ENCODE measurements at regions not wholly inside any gene's neighbourhood (a gene's known extent, or its start where the extent isn't known, plus 50 kb on each side); places are given as distances from the start of the nearest gene placed in this dataset.
A peak's percentile ranks its signal among the peaks of the same experiment; 100 is the strongest.

DNA sequence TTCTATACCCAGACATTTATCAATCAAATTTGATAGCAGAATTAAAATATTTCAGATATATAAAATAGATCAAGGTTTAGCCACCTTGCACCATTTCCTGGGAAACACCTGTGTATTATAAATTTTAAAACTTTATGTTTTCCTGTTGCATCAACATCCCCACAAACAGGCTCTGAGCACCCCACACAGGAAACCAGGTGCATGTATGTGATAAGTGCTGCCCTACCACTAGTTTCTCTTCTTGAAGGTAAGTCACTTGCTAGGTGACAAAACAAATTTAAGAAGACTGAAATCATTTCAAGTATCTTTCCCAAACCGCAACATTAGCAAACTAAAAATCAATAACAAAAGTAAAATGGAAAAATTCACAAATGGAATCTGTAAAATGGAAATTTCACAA, 496.1 kb upstream of the CCDC54 start (continued):
- TF ChIP-seq, protein P1, sequence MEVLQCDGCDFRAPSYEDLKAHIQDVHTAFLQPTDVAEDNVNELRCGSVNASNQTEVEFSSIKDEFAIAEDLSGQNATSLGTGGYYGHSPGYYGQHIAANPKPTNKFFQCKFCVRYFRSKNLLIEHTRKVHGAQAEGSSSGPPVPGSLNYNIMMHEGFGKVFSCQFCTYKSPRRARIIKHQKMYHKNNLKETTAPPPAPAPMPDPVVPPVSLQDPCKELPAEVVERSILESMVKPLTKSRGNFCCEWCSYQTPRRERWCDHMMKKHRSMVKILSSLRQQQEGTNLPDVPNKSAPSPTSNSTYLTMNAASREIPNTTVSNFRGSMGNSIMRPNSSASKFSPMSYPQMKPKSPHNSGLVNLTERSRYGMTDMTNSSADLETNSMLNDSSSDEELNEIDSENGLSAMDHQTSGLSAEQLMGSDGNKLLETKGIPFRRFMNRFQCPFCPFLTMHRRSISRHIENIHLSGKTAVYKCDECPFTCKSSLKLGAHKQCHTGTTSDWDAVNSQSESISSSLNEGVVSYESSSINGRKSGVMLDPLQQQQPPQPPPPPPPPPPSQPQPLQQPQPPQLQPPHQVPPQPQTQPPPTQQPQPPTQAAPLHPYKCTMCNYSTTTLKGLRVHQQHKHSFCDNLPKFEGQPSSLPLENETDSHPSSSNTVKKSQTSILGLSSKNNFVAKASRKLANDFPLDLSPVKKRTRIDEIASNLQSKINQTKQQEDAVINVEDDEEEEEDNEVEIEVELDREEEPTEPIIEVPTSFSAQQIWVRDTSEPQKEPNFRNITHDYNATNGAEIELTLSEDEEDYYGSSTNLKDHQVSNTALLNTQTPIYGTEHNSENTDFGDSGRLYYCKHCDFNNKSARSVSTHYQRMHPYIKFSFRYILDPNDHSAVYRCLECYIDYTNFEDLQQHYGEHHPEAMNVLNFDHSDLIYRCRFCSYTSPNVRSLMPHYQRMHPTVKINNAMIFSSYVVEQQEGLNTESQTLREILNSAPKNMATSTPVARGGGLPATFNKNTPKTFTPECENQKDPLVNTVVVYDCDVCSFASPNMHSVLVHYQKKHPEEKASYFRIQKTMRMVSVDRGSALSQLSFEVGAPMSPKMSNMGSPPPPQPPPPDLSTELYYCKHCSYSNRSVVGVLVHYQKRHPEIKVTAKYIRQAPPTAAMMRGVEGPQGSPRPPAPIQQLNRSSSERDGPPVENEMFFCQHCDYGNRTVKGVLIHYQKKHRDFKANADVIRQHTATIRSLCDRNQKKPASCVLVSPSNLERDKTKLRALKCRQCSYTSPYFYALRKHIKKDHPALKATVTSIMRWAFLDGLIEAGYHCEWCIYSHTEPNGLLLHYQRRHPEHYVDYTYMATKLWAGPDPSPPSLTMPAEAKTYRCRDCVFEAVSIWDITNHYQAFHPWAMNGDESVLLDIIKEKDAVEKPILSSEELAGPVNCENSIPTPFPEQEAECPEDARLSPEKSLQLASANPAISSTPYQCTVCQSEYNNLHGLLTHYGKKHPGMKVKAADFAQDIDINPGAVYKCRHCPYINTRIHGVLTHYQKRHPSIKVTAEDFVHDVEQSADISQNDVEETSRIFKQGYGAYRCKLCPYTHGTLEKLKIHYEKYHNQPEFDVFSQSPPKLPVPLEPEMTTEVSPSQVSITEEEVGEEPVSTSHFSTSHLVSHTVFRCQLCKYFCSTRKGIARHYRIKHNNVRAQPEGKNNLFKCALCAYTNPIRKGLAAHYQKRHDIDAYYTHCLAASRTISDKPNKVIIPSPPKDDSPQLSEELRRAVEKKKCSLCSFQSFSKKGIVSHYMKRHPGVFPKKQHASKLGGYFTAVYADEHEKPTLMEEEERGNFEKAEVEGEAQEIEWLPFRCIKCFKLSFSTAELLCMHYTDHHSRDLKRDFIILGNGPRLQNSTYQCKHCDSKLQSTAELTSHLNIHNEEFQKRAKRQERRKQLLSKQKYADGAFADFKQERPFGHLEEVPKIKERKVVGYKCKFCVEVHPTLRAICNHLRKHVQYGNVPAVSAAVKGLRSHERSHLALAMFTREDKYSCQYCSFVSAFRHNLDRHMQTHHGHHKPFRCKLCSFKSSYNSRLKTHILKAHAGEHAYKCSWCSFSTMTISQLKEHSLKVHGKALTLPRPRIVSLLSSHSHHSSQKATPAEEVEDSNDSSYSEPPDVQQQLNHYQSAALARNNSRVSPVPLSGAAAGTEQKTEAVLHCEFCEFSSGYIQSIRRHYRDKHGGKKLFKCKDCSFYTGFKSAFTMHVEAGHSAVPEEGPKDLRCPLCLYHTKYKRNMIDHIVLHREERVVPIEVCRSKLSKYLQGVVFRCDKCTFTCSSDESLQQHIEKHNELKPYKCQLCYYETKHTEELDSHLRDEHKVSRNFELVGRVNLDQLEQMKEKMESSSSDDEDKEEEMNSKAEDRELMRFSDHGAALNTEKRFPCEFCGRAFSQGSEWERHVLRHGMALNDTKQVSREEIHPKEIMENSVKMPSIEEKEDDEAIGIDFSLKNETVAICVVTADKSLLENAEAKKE (CRISPR knock-in tag; IDR thresholded peaks at IDR 0.05): no peak
- no peak for TF ChIP-seq EZH2 (IDR thresholded peaks at IDR 0.05; ENCODE audit: low read depth, unreplicated experiment)

DNA sequence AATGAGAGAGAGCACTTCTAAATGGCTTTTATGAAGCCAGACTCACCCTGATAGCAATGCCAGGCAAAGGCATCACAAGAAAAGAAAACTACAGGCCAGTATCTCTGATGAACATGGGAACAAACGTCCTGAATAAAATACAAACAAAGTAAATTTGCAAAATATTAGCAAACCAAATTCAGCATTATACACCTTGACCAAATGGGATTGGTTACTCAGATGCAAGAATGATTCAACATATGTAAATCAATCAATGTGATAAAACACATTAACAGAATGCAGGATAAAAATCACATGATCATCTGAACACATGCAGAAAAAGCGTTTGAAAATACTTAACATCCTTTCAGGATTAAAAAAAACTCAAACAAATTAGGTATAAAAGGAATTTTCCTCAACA, 494.9 kb upstream of the CCDC54 start:
- no peaks in the 10 kb centered on the region for H3K27me3 Mint-ChIP-seq (ENCODE audit: insufficient read depth, low read depth, poor library complexity)
- H3K27me3 ChIP-seq (ENCODE audit: insufficient read depth): no peaks in the 10 kb centered on the region
- H3K4me2 ChIP-seq: no peak overlapping the region
- no peak overlapping the region for H3K4me3 Mint-ChIP-seq
- peaks cover 39% of the 10 kb centered on the region for H3K4me1 Mint-ChIP-seq
- H3K9me2 ChIP-seq (ENCODE audit: insufficient read depth): no peaks in the 10 kb centered on the region
- peaks cover 68% of the 10 kb centered on the region for H3K36me3 Mint-ChIP-seq (ENCODE audit: low read depth)
- H3K4me3 ChIP-seq: no peak overlapping the region
- H3F3A ChIP-seq (replicated peaks; ENCODE audit: low read depth): no peaks in the 10 kb centered on the region
- TF ChIP-seq ZNF114 (CRISPR knock-in tag; IDR thresholded peaks at IDR 0.05) (no peak), STAT1 (IDR thresholded peaks at IDR 0.05; ENCODE audit: unreplicated experiment) (no peak), CREB1 (CRISPR knock-in tag; IDR thresholded peaks at IDR 0.05; ENCODE audit: low read depth) (no peak), JUNB (IDR thresholded peaks at IDR 0.05; ENCODE audit: unreplicated experiment) (no peak), EZH2phosphoT487 (IDR thresholded peaks at IDR 0.05; ENCODE audit: unreplicated experiment) (no peak), NANOG (IDR thresholded peaks at IDR 0.05; ENCODE audit: borderline replicate concordance) (no peak)
- TF ChIP-seq, protein P2, sequence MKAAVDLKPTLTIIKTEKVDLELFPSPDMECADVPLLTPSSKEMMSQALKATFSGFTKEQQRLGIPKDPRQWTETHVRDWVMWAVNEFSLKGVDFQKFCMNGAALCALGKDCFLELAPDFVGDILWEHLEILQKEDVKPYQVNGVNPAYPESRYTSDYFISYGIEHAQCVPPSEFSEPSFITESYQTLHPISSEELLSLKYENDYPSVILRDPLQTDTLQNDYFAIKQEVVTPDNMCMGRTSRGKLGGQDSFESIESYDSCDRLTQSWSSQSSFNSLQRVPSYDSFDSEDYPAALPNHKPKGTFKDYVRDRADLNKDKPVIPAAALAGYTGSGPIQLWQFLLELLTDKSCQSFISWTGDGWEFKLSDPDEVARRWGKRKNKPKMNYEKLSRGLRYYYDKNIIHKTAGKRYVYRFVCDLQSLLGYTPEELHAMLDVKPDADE (IDR thresholded peaks at IDR 0.05): no peak
- TF ChIP-seq, protein P3, sequence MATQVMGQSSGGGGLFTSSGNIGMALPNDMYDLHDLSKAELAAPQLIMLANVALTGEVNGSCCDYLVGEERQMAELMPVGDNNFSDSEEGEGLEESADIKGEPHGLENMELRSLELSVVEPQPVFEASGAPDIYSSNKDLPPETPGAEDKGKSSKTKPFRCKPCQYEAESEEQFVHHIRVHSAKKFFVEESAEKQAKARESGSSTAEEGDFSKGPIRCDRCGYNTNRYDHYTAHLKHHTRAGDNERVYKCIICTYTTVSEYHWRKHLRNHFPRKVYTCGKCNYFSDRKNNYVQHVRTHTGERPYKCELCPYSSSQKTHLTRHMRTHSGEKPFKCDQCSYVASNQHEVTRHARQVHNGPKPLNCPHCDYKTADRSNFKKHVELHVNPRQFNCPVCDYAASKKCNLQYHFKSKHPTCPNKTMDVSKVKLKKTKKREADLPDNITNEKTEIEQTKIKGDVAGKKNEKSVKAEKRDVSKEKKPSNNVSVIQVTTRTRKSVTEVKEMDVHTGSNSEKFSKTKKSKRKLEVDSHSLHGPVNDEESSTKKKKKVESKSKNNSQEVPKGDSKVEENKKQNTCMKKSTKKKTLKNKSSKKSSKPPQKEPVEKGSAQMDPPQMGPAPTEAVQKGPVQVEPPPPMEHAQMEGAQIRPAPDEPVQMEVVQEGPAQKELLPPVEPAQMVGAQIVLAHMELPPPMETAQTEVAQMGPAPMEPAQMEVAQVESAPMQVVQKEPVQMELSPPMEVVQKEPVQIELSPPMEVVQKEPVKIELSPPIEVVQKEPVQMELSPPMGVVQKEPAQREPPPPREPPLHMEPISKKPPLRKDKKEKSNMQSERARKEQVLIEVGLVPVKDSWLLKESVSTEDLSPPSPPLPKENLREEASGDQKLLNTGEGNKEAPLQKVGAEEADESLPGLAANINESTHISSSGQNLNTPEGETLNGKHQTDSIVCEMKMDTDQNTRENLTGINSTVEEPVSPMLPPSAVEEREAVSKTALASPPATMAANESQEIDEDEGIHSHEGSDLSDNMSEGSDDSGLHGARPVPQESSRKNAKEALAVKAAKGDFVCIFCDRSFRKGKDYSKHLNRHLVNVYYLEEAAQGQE (IDR thresholded peaks at IDR 0.05; ENCODE audit: unreplicated experiment): no peak
- TF ChIP-seq, protein P4, sequence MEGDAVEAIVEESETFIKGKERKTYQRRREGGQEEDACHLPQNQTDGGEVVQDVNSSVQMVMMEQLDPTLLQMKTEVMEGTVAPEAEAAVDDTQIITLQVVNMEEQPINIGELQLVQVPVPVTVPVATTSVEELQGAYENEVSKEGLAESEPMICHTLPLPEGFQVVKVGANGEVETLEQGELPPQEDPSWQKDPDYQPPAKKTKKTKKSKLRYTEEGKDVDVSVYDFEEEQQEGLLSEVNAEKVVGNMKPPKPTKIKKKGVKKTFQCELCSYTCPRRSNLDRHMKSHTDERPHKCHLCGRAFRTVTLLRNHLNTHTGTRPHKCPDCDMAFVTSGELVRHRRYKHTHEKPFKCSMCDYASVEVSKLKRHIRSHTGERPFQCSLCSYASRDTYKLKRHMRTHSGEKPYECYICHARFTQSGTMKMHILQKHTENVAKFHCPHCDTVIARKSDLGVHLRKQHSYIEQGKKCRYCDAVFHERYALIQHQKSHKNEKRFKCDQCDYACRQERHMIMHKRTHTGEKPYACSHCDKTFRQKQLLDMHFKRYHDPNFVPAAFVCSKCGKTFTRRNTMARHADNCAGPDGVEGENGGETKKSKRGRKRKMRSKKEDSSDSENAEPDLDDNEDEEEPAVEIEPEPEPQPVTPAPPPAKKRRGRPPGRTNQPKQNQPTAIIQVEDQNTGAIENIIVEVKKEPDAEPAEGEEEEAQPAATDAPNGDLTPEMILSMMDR (conservative IDR thresholded peaks at IDR 0.05; ENCODE audit: low read depth in 2 of 2): no peak
- H4K20me1 ChIP-seq (replicated peaks; ENCODE audit: insufficient read depth): no peaks in the 10 kb centered on the region
- no peaks in the 10 kb centered on the region for H3K36me3 ChIP-seq (ENCODE audit: insufficient read depth)
- ATAC-seq (no peak), DNase-seq (ENCODE audit: low spot score) (no peak)
- peak overlapping the region; percentile 46; the same call in 1 of the 2 replicates for H3K27ac ChIP-seq (ENCODE audit: low read depth)
- 0 out of 2 replicates have a peak overlapping the region, but pooled peaks have one; percentile 60 for H3K27ac Mint-ChIP-seq
- peaks cover 32% of the 10 kb centered on the region for H3K9me3 Mint-ChIP-seq
- H2AFZ ChIP-seq: no peak overlapping the region
- H3K79me2 ChIP-seq (replicated peaks; ENCODE audit: insufficient read depth): no peaks in the 10 kb centered on the region
- H3K4me1 ChIP-seq (ENCODE audit: insufficient read depth): peaks cover 39% of the 10 kb centered on the region

All from GM23338 (cell line).